GM12872 (cell line): ENCODE measurements at regions not wholly inside any gene's neighbourhood (a gene's known extent, or its start where the extent isn't known, plus 50 kb on each side); places are given as distances from the start of the nearest gene placed in this dataset.

Experiments
- CTCF ChIP-seq: IDR thresholded peaks from 3 replicates; pipeline ENCODE4 v1.5.1; 2011; ENCODE audit warnings: low read depth, mild to moderate bottlenecking, low read length, moderate library complexity; ENCODE audit not compliant: insufficient read depth

- TF ChIP-seq CTCF, result no peak
Observed at GRCh38 chr9:129316281-129317030, 138.4 kb upstream of the IER5L start.

- TF ChIP-seq CTCF, result no peak
Observed at GRCh38 chr9:129313331-129313955, 135.4 kb upstream of the IER5L start.

GRCh38 chr9:129312251-129313122, 134.4 kb upstream of the IER5L start:
- no peak for TF ChIP-seq CTCF

GRCh38 chr9:129311643-129312042, 133.6 kb upstream of the IER5L start:
- TF ChIP-seq CTCF, result no peak

GRCh38 chr9:129310666-129311350, 132.7 kb upstream of the IER5L start:
- no peak for TF ChIP-seq CTCF

- TF ChIP-seq CTCF, result no peak
Observed at GRCh38 chr9:129309906-129310305, 131.8 kb upstream of the IER5L start.

GRCh38 chr9:129309041-129309430, 131.0 kb upstream of the IER5L start:
- TF ChIP-seq CTCF, result no peak
